ENCODE measurements at regions not wholly inside any gene's neighbourhood (a gene's known extent, or its start where the extent isn't known, plus 50 kb on each side); places are given as distances from the start of the nearest gene placed in this dataset.
"Not testable (repeated sequence)": the region's sequence is repeated elsewhere in the genome, so short reads cannot be mapped to it uniquely, and the experiment has no call there.

- DNase-seq: no peak
Measured at GRCh38 chr3:15903759-15904720, 106.3 kb upstream of the ANKRD28 start.

GRCh38 chr3:15905041-15905440 lies 107.3 kb upstream of the ANKRD28 start:
- no peak for DNase-seq

GRCh38 chr3:15907403-15907802 lies 109.6 kb upstream of the ANKRD28 start:
- not testable (repeated sequence) for DNase-seq

DNA sequence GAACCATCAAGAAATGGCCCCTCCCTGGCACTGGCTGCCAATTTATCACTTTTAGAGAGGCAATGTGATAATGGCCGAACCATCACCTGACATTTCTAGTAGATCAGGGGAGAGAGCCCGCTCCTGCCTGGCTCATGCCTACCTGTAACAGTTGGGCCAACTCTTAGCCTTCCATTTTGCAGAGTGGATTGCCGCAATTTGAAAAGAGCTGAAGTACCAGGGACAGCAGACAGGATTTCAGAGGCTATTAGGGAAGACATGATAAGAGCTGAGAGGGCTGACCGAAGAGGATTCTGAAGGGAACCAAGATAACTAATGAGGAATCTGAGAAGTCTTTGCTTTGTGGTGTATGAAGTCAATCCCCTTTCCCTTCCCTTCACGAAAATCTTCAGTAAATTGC lies 121.2 kb upstream of the ANKRD28 start:
- no peak for DNase-seq

DNA sequence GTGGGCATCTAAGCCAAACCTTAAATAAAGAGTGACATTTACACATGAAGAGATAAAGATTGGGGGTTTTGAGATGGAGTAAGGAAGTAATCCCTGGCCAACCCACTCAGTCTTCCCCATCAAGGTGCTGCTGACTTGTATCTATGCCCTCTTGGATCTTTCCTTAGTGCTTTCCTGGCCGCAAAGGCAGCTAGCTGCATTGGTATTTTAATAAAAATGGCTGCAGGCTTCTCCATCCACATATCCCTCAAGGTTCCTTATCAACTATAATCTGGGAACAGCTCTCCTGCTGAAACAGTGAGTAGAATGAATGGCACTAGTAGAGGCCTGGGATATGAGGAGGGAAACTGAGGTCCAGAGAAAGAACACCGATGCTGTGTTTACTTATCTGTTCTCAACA lies 122.2 kb upstream of the ANKRD28 start:
- no peak for DNase-seq

DNA sequence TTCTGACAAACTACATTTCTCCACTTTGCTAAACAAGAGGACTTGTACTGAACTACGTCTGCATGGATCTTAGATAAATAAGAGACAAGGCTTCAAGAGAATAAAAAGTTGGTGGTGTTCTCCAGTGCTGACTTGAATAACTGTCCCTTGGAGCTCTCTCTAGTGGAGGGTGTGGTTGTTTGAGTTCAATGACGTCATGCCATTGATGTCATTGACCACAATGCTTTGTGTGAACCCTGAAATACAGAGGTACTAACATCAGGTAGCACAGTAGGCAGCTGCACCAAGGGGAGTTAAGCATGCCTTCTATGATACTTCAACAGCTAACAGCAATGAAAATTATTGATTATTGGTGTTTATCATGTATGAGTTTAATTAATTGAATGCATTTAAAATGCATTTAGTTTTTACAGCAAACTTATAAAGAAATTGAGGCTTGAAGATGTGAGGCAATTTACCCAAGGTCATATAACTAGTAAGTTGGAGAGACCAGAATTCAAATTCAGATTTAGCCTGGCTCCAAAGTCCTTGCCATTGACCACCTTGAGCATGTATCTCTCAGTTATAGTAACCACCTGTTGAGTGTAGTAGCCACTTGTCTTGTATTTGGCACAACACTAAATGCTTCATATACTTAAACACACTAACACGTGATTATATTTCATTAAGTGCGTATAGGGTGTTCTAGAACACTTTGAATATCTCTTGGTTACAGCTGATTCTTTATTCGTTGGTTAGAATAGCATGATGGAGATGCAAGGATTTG lies 126.0 kb upstream of the ANKRD28 start:
- DNase-seq: no peak

- DNase-seq: no peak
Measured at GRCh38 chr3:15924914-15925313, 127.1 kb upstream of the ANKRD28 start.

GRCh38 chr3:15926871-15927270 lies 129.1 kb upstream of the ANKRD28 start:
- DNase-seq: no peak

- DNase-seq: no peak
Measured at GRCh38 chr3:15927969-15928368, 130.2 kb upstream of the ANKRD28 start.

GRCh38 chr3:15929944-15930571 lies 132.3 kb upstream of the ANKRD28 start:
- DNase-seq: no peak

DNA sequence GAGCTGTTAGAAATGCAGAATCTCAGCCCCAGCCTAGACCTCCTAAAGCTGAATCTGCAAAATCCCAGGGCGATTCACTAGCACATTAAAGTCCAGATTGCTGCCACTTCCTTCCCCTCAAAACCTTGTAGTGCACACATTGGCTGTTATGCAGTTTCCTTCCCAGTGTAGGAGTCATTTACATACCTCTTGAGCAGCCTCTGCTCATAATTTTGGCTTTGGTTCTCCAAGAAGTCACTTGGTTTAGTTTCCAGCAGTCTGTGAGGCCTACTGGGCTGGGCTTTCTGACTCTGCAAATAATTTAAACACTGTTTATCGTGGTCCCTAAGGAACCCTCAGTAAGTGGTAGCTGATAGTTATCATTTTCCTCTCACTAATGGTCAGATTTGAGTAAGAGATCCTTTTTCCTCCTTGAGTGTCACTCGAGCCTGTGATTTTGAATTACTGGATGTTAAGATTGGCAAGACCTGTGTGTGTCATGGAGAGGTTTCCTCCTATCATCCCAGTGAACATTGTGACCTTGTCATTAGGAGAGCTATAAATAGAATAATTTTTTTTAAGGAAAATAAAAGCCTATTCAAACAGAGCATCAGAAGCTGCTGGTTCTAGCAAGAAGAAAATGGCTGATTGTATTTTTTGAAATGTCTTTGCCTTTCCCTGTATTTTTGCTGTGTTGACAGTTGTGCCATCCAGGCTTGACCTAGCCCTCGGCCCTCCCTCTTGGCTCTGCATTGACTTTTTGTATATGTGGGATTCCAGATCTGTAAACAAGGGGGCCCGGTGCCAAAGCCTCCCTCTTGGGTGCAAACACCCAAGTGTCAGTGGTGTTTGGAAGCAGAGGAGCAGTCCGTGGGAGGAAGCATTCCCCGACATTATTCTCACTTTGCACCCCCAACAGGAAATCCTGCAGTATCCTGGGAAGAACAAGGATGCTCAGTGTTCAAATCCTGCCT lies 134.8 kb upstream of the ANKRD28 start:
- no peak for DNase-seq

DNA sequence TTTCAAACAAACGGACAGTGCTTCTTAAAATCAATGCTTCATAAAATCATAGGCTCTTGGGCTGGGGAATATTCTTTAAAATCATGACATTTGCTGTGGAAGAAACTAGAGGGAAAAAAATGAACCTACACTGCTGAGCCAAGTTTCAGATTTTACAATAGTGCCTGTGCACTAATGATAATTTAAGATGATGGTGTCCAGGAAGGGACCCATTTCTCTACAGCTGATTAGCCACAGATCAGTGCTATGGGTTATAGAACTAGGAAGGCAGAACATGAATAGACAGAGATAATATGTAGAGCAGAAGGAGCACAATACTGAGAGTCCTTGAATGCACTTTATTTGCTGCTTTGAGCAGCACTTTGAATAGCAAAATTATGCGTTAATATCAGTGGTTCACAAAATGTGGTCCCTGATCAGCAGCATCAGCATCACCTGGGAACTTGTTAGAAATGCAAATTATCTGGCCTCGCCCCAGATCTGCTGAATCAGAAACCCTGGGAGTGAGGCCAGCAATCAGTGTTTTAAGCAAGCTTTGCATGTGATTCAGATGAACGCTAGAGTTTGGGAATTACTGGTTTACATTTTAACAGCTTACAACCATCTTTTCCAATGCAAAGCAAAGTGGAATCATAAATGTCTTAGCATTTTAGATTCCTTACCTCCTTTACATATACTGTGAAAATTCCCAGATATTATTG lies 135.8 kb upstream of the ANKRD28 start:
- DNase-seq: no peak

GRCh38 chr3:15934389-15935195 lies 136.8 kb upstream of the ANKRD28 start:
- DNase-seq: no peak

GRCh38 chr3:15936312-15936711 lies 138.5 kb upstream of the ANKRD28 start:
- no peak for DNase-seq

GRCh38 chr3:15940641-15941040 lies 142.9 kb upstream of the ANKRD28 start:
- DNase-seq: no peak

DNA sequence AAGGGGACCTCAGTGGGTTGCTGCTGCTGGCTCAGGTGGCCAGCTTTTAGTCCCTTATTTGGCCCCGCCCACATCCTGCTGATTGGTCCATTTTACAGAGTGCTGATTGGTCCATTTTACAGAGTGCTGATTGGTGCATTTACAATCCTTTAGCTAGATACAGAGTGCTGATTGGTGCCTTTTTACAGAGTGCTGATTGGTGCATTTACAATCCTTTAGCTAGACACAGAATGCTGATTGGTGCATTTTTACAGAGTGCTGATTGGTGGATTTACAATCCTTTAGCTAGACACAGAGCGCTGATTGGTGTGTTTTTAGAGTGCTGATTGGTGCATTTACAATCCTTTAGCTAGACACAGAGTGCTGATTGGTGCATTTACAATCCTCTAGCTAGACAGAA lies 143.7 kb upstream of the ANKRD28 start:
- DNase-seq: not testable (repeated sequence)

- DNase-seq: no peak
Measured at GRCh38 chr3:15941958-15942357, 144.2 kb upstream of the ANKRD28 start.

DNA sequence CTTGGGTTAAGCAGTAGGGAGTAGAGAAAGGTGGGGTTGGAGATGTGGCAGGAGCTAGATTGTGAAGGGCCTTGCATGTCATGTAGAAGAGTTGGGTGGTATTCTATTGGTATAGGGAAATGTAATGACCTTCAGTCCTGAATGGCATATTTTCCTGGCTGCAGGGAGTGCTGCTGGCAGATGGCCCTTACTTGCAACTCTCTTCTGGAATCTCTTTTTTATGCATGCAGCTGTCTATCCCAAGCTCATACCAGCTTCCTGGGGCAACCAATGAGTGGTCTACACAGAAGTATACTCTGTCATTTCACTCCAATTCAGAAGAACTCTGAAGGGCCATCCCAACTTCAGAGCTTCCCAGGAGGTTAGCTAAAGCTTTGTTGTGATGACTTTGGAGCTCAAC lies 144.7 kb upstream of the ANKRD28 start:
- DNase-seq: no peak

DNA sequence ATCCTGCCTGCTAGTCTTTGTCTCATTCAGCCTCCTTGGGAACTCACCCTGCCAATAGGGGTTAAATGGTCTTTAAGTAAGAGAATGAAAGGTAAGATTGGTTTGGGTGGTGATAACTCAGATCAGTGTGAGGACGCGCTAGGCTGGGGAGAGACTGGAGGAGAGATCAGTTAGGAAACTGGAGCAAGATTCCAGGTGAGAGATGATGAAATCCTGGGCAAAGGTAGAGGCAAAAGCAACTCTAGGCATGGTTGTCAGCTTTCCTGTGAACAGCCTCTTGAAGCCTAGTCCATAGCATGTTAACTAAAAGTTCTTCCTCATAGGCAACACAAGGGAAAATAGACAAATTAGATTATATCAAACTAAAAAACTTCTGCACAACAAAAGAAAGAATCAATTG lies 145.2 kb upstream of the ANKRD28 start:
- no peak for DNase-seq

DNA sequence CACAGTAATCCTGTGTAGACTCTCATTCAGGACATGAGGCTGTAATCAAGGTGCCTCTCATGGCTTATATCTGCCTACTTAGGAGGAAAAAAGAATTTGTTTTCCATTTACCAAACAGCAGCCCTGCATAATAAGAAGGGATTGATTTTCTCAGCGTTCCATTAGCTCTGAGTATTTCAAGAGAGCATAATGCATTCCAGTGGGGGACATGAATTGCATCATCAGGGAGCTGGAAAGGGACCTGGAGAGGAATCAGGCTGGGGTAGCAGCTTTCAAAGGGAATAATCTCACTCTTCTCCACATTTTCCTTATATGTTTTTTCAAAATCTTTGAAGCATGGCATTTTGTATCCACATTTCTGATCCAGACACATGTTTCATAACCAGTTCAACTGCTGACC lies 150.6 kb upstream of the ANKRD28 start:
- no peak for DNase-seq

All from kidney glomerular epithelial cell (primary cell).